Effector memory CD8-positive, alpha-beta T cell (primary cell): ENCODE measurements at regions not wholly inside any gene's neighbourhood (a gene's known extent, or its start where the extent isn't known, plus 50 kb on each side); places are given as distances from the start of the nearest gene placed in this dataset.

Experiments
- ATAC-seq: fragments of 150-1000 bp; cut with Tn5 transposase; replicated peaks from 2 replicates; pipeline ENCODE4 v1.10.0; 2021; ENCODE audit warnings: mild to moderate bottlenecking, moderate library complexity
- DNase-seq, 3 experiments: peaks; one replicate each; pipeline ENCODE4 v3.0.0; 2021
- H3K27ac Mint-ChIP-seq, 2 donors: one replicate each; pipeline ENCODE4 v1.8.0; 2022; ENCODE audit warnings: mild to moderate bottlenecking in 2 of 2, mixed read lengths in 2 of 2, moderate library complexity in 2 of 2
- H3K27me3 Mint-ChIP-seq, 2 donors: one replicate each; pipeline ENCODE4 v1.8.0; 2022; ENCODE audit warnings: mixed read lengths in 2 of 2
- H3K36me3 Mint-ChIP-seq: one replicate; pipeline ENCODE4 v1.8.0; 2022; ENCODE audit warnings: mild to moderate bottlenecking, moderate library complexity, mixed read lengths; ENCODE audit not compliant: insufficient read depth
- H3K4me1 Mint-ChIP-seq, 2 donors: one replicate each; pipeline ENCODE4 v1.8.0; 2022; ENCODE audit warnings: low read depth in 2 of 2, mixed read lengths in 2 of 2
- H3K4me3 Mint-ChIP-seq, 2 donors: one replicate each; pipeline ENCODE4 v1.8.0; 2022; ENCODE audit warnings: mild to moderate bottlenecking in 2 of 2, mixed read lengths in 2 of 2, moderate library complexity in 2 of 2
- H3K9me3 Mint-ChIP-seq, 2 donors: one replicate each; pipeline ENCODE4 v1.8.0; 2022; ENCODE audit warnings: mixed read lengths in 2 of 2

- no peaks in the 10 kb centered on the region for H3K9me3 Mint-ChIP-seq
- no peak for ATAC-seq
- H3K4me1 Mint-ChIP-seq = no peaks in the 10 kb centered on the region
- H3K4me3 Mint-ChIP-seq = no peak overlapping the region
- H3K36me3 Mint-ChIP-seq = peaks cover 2% of the 10 kb centered on the region
- no peak overlapping the region for H3K27ac Mint-ChIP-seq
- no peak for DNase-seq
- H3K27me3 Mint-ChIP-seq = no peaks in the 10 kb centered on the region
These were observed 131.2 kb upstream of the MED13L start for GRCh38 chr12:116408489-116409250.

- Mint-ChIP-seq H3K27ac (no peak overlapping the region), H3K9me3 (no peaks in the 10 kb centered on the region), H3K36me3 (peaks cover 2% of the 10 kb centered on the region), H3K4me3 (no peak overlapping the region), H3K27me3 (no peaks in the 10 kb centered on the region), H3K4me1 (no peaks in the 10 kb centered on the region)
- ATAC-seq = no peak
- no peak for DNase-seq
These were observed 134.5 kb upstream of the MED13L start for GRCh38 chr12:116411977-116412376.

GRCh38 chr12:116414891-116415290 is 137.4 kb upstream of the MED13L start:
- no peaks in the 10 kb centered on the region for H3K4me1 Mint-ChIP-seq

GRCh38 chr12:116415408-116416108 is 138.1 kb upstream of the MED13L start:
- H3K9me3 Mint-ChIP-seq = no peaks in the 10 kb centered on the region
- no peak overlapping the region for H3K4me3 Mint-ChIP-seq
- H3K4me1 Mint-ChIP-seq = no peaks in the 10 kb centered on the region
- H3K27ac Mint-ChIP-seq = no peak overlapping the region
- ATAC-seq (no peak), DNase-seq (no peak)
- peaks cover 0 to 6% of the 10 kb centered on the region in 2 donors for H3K27me3 Mint-ChIP-seq
- H3K36me3 Mint-ChIP-seq = peaks cover under 1% of the 10 kb centered on the region

More at GRCh38 chr12:116414891-116415290, 137.4 kb upstream of the MED13L start:
- H3K36me3 Mint-ChIP-seq = peaks cover 2% of the 10 kb centered on the region
- peaks cover 0 to 6% of the 10 kb centered on the region in 2 donors for H3K27me3 Mint-ChIP-seq
- ATAC-seq (no peak), DNase-seq (no peak)
- H3K9me3 Mint-ChIP-seq = no peaks in the 10 kb centered on the region
- H3K27ac Mint-ChIP-seq = no peak overlapping the region
- no peak overlapping the region for H3K4me3 Mint-ChIP-seq

- Mint-ChIP-seq H3K4me1 (no peaks in the 10 kb centered on the region), H3K4me3 (no peak overlapping the region), H3K9me3 (no peaks in the 10 kb centered on the region), H3K27me3 (peaks cover 0 to 6% of the 10 kb centered on the region in 2 donors), H3K27ac (no peak overlapping the region), H3K36me3 (no peaks in the 10 kb centered on the region)
- ATAC-seq = no peak
- no peak for DNase-seq
These were observed 138.7 kb upstream of the MED13L start for GRCh38 chr12:116416166-116416565.

GRCh38 chr12:116418551-116418950 is 140.6 kb upstream of the MAP1LC3B2 start:
- Mint-ChIP-seq H3K36me3 (no peaks in the 10 kb centered on the region), H3K4me3 (no peak overlapping the region), H3K4me1 (no peaks in the 10 kb centered on the region), H3K9me3 (peaks cover 0 to 5% of the 10 kb centered on the region in 2 donors), H3K27me3 (peaks cover 0 to 6% of the 10 kb centered on the region in 2 donors), H3K27ac (no peak overlapping the region)
- no peak for ATAC-seq
- DNase-seq = no peak

GRCh38 chr12:116420227-116420880 is 138.8 kb upstream of the MAP1LC3B2 start:
- H3K27ac Mint-ChIP-seq = no peak overlapping the region
- DNase-seq (no peak), ATAC-seq (no peak)
- H3K36me3 Mint-ChIP-seq = no peaks in the 10 kb centered on the region
- H3K4me3 Mint-ChIP-seq = no peak overlapping the region
- peaks cover 0 to 5% of the 10 kb centered on the region in 2 donors for H3K9me3 Mint-ChIP-seq
- peaks cover 0 to 6% of the 10 kb centered on the region in 2 donors for H3K27me3 Mint-ChIP-seq
- H3K4me1 Mint-ChIP-seq = no peaks in the 10 kb centered on the region

GRCh38 chr12:116421785-116422538 is 137.2 kb upstream of the MAP1LC3B2 start:
- no peak overlapping the region for H3K4me3 Mint-ChIP-seq
- no peaks in the 10 kb centered on the region for H3K36me3 Mint-ChIP-seq
- H3K9me3 Mint-ChIP-seq = peaks cover 0 to 5% of the 10 kb centered on the region in 2 donors
- ATAC-seq = no peak
- H3K27ac Mint-ChIP-seq = no peak overlapping the region
- H3K4me1 Mint-ChIP-seq = no peaks in the 10 kb centered on the region
- no peak for DNase-seq
- peaks cover 13% of the 10 kb centered on the region in 2 donors for H3K27me3 Mint-ChIP-seq

GRCh38 chr12:116423094-116423493 is 136.1 kb upstream of the MAP1LC3B2 start:
- DNase-seq (no peak), ATAC-seq (no peak)
- H3K4me3 Mint-ChIP-seq = no peak overlapping the region
- no peak overlapping the region for H3K27ac Mint-ChIP-seq
- no peaks in the 10 kb centered on the region for H3K36me3 Mint-ChIP-seq
- H3K9me3 Mint-ChIP-seq = peaks cover 0 to 5% of the 10 kb centered on the region in 2 donors
- peaks cover 13 to 16% of the 10 kb centered on the region in 2 donors for H3K27me3 Mint-ChIP-seq
- no peaks in the 10 kb centered on the region for H3K4me1 Mint-ChIP-seq

- Mint-ChIP-seq H3K4me1 (no peaks in the 10 kb centered on the region), H3K36me3 (no peaks in the 10 kb centered on the region), H3K9me3 (peaks cover 0 to 5% of the 10 kb centered on the region in 2 donors), H3K27ac (no peak overlapping the region), H3K27me3 (peaks cover 13 to 16% of the 10 kb centered on the region in 2 donors), H3K4me3 (no peak overlapping the region)
- ATAC-seq (no peak), DNase-seq (no peak)
These were observed 133.7 kb upstream of the MAP1LC3B2 start for GRCh38 chr12:116425256-116426193.

GRCh38 chr12:116426391-116427136 is 132.6 kb upstream of the MAP1LC3B2 start:
- no peak for DNase-seq
- no peak overlapping the region for H3K27ac Mint-ChIP-seq
- H3K36me3 Mint-ChIP-seq = no peaks in the 10 kb centered on the region
- H3K9me3 Mint-ChIP-seq = peaks cover 0 to 5% of the 10 kb centered on the region in 2 donors
- no peak overlapping the region for H3K4me3 Mint-ChIP-seq
- no peak for ATAC-seq
- H3K4me1 Mint-ChIP-seq = no peaks in the 10 kb centered on the region
- peaks cover 13 to 16% of the 10 kb centered on the region in 2 donors for H3K27me3 Mint-ChIP-seq
